Trophoblast cell (in vitro differentiated cells and primary cell): ENCODE measurements at regions not wholly inside any gene's neighbourhood (a gene's known extent, or its start where the extent isn't known, plus 50 kb on each side); places are given as distances from the start of the nearest gene placed in this dataset.

ENCODE experiments used
- DNase-seq, 2 donors: peaks; one replicate each; pipeline ENCODE4 v3.0.0-alpha.2; 2016
- H2AFZ ChIP-seq: 2 replicates; pipeline ENCODE4 v1.6.1; 2013; ENCODE audit warnings: low read length, moderate library complexity, mild to moderate bottlenecking; ENCODE audit not compliant: insufficient read depth, poor library complexity
- H2AK5ac ChIP-seq: 2 replicates; pipeline ENCODE4 v1.6.1; 2013; ENCODE audit warnings: mild to moderate bottlenecking, low read length
- H2BK120ac ChIP-seq: 2 replicates; pipeline ENCODE4 v1.6.1; 2013; ENCODE audit warnings: low read length, mild to moderate bottlenecking, moderate library complexity; ENCODE audit not compliant: insufficient read depth, poor library complexity
- H2BK12ac ChIP-seq: 2 replicates; pipeline ENCODE4 v1.6.1; 2013; ENCODE audit warnings: mild to moderate bottlenecking, low read length, moderate library complexity
- H2BK5ac ChIP-seq: 2 replicates; pipeline ENCODE4 v1.6.1; 2013; ENCODE audit warnings: low read length, low read depth, moderate library complexity, mild to moderate bottlenecking; ENCODE audit not compliant: poor library complexity
- H3K14ac ChIP-seq: 2 replicates; pipeline ENCODE4 v1.6.1; 2013; ENCODE audit warnings: mild to moderate bottlenecking, low read length
- H3K18ac ChIP-seq: 2 replicates; pipeline ENCODE4 v1.6.1; 2013; ENCODE audit warnings: mild to moderate bottlenecking, low read length
- H3K23ac ChIP-seq: 2 replicates; pipeline ENCODE4 v1.6.1; 2013; ENCODE audit warnings: low read length
- H3K27ac ChIP-seq: 2 replicates; pipeline ENCODE4 v1.5.1; 2013; ENCODE audit warnings: low read depth, mild to moderate bottlenecking, inconsistent platforms, low read length, moderate library complexity
- H3K27me3 ChIP-seq: 2 replicates; pipeline ENCODE4 v1.6.1; 2013; ENCODE audit warnings: inconsistent platforms, mild to moderate bottlenecking, low read length, moderate library complexity; ENCODE audit not compliant: insufficient read depth
- H3K36me3 ChIP-seq, 2 experiments: 1 replicate in 1 of 2; 2 replicates in 1 of 2; pipeline ENCODE4 v1.6.1; 2013; ENCODE audit warnings: low read length in 2 of 2, mild to moderate bottlenecking in 2 of 2, moderate library complexity in 1 of 2; ENCODE audit not compliant: insufficient read depth in 2 of 2, control insufficient read depth in 1 of 2
- H3K4ac ChIP-seq: 2 replicates; pipeline ENCODE4 v1.6.1; 2013; ENCODE audit warnings: low read depth, mild to moderate bottlenecking, low read length, moderate library complexity
- H3K4me1 ChIP-seq, 2 experiments: 1 replicate in 1 of 2; 2 replicates in 1 of 2; pipeline ENCODE4 v1.6.1; 2013; ENCODE audit warnings: low read length in 2 of 2, mild to moderate bottlenecking in 2 of 2, moderate library complexity in 1 of 2; ENCODE audit not compliant: insufficient read depth in 2 of 2, control insufficient read depth in 1 of 2
- H3K4me2 ChIP-seq: 2 replicates; pipeline ENCODE4 v1.6.1; 2013; ENCODE audit warnings: inconsistent platforms, mild to moderate bottlenecking, low read length, moderate library complexity
- H3K4me3 ChIP-seq: 2 replicates; pipeline ENCODE4 v1.5.1; 2013; ENCODE audit warnings: mild to moderate bottlenecking, low read depth, low read length, inconsistent platforms
- H3K79me1 ChIP-seq: one replicate; pipeline ENCODE4 v1.6.1; 2013; ENCODE audit warnings: low read length
- H3K79me2 ChIP-seq: 2 replicates; pipeline ENCODE4 v1.6.1; 2013; ENCODE audit warnings: low read length, mild to moderate bottlenecking; ENCODE audit not compliant: control insufficient read depth, insufficient read depth, poor library complexity
- H3K9ac ChIP-seq: 2 replicates; pipeline ENCODE4 v1.6.1; 2013; ENCODE audit warnings: mild to moderate bottlenecking, low read length
- H3K9me3 ChIP-seq: 2 replicates; pipeline ENCODE4 v1.6.1; 2013; ENCODE audit warnings: low read depth, mild to moderate bottlenecking, control low read depth, inconsistent platforms, low read length; ENCODE audit not compliant: insufficient read depth
- H4K12ac ChIP-seq: 2 replicates; pipeline ENCODE4 v1.6.1; 2013; ENCODE audit warnings: low read depth, mild to moderate bottlenecking, low read length, moderate library complexity
- H4K8ac ChIP-seq: 2 replicates; pipeline ENCODE4 v1.6.1; 2013; ENCODE audit warnings: low read depth, mild to moderate bottlenecking, low read length, moderate library complexity
- H4K91ac ChIP-seq: one replicate; pipeline ENCODE4 v1.6.1; 2013; ENCODE audit warnings: low read depth, mild to moderate bottlenecking, low read length, moderate library complexity
- WGBS: extraction: QIAGEN DNeasy Blood & Tissue Kit; methylation state at CpG from one replicate; pipeline ENCODE4 v1.1.7; 2013; ENCODE audit warnings: missing lambda C conversion rate; ENCODE audit not compliant: insufficient read length, insufficient coverage; ENCODE audit errors: extremely low coverage; 5-methylcytosine and 5-hydroxymethylcytosine counted together

DNA sequence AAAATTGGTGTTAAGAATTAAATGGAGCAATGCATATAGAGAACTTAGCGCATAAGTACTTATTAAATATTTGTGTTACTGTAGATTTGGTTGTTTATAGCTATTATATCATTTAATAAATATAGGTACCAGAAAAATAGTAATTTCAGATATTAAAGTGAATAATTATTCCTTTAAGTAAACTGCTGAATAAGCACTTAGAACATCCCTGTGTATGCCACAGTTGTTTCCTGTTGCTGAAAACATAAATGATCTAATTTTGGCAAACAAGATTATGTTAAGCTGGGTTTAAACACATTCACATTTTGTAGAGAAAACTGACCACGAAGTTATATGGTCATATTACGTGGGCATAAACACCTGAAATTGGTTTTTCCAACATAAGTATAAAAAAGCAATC is 388.0 kb upstream of the ZNF804A start:
- Histone ChIP-seq H3K27ac (no peak overlapping the region), H3K4me2 (no peak overlapping the region), H3K4ac (no peak overlapping the region), H3K18ac (no peak overlapping the region), H2BK5ac (no peak overlapping the region), H3K4me3 (no peak overlapping the region), H3K14ac (no peak overlapping the region), H3K23ac (no peak overlapping the region), H3K79me2 (no peaks in the 10 kb centered on the region), H3K9ac (no peak overlapping the region), H2AFZ (no peak overlapping the region), H3K27me3 (no peaks in the 10 kb centered on the region), H2AK5ac (no peak overlapping the region), H3K36me3 (no peaks in the 10 kb centered on the region), H2BK120ac (no peak overlapping the region), H3K79me1 (no peaks in the 10 kb centered on the region), H2BK12ac (no peak overlapping the region), H4K91ac (no peak overlapping the region), H4K12ac (no peak overlapping the region), H3K4me1 (no peaks in the 10 kb centered on the region), H3K9me3 (no peaks in the 10 kb centered on the region), H4K8ac (no peak overlapping the region)
- DNase-seq, result no peak
- WGBS, result no CpG with 5 or more reads among the region's 3 CpGs

- Histone ChIP-seq H4K91ac (no peak overlapping the region), H2BK12ac (no peak overlapping the region), H3K4me3 (no peak overlapping the region), H3K9ac (no peak overlapping the region), H2AFZ (no peak overlapping the region), H3K27ac (no peak overlapping the region), H3K18ac (no peak overlapping the region), H3K79me1 (no peaks in the 10 kb centered on the region), H4K8ac (no peak overlapping the region), H4K12ac (no peak overlapping the region), H3K4me2 (no peak overlapping the region), H3K4ac (no peak overlapping the region), H3K9me3 (no peaks in the 10 kb centered on the region), H3K23ac (no peak overlapping the region), H2BK120ac (no peak overlapping the region), H2BK5ac (no peak overlapping the region), H3K27me3 (no peaks in the 10 kb centered on the region), H3K36me3 (no peaks in the 10 kb centered on the region), H3K79me2 (no peaks in the 10 kb centered on the region), H2AK5ac (no peak overlapping the region), H3K14ac (no peak overlapping the region), H3K4me1 (no peaks in the 10 kb centered on the region)
- no CpG with 5 or more reads among the region's 1 CpG for WGBS
- DNase-seq, result no peak
Measured at GRCh38 chr2:184215745-184216144, 382.6 kb upstream of the ZNF804A start.

DNA sequence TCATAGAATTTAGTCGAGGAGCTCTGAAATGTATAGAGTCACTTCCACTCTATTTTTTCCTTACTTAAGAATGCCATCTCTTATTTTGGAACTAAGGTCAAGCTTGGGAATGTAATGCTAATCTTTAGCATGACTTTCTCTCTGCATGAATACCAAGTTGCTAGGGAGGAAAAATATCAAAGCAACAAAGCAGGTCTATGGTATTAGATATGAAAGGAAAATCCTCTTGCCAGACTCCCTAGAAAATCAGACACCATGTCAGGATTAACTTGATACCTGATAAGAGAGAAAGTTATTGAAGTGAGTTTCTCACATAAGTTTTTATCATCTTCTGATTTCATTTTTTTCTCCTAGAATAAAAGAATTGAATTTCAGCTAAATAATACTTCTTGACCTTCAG is 341.7 kb upstream of the ZNF804A start:
- no peak overlapping the region for H3K14ac ChIP-seq
- H3K23ac ChIP-seq, result no peak overlapping the region
- no peak overlapping the region for H3K4ac ChIP-seq
- H3K36me3 ChIP-seq, result no peaks in the 10 kb centered on the region
- H4K91ac ChIP-seq, result no peak overlapping the region
- no peak overlapping the region for H4K12ac ChIP-seq
- H3K27me3 ChIP-seq, result no peaks in the 10 kb centered on the region
- no peaks in the 10 kb centered on the region for H3K9me3 ChIP-seq
- H3K4me2 ChIP-seq, result no peak overlapping the region
- no peak overlapping the region for H2BK12ac ChIP-seq
- H3K9ac ChIP-seq, result no peak overlapping the region
- no peak overlapping the region for H2AK5ac ChIP-seq
- H3K18ac ChIP-seq, result no peak overlapping the region
- DNase-seq, result no peak
- H2BK120ac ChIP-seq, result no peak overlapping the region
- H2AFZ ChIP-seq, result no peak overlapping the region
- no peaks in the 10 kb centered on the region for H3K4me1 ChIP-seq
- no peak overlapping the region for H2BK5ac ChIP-seq
- no peak overlapping the region for H4K8ac ChIP-seq
- no peaks in the 10 kb centered on the region for H3K79me1 ChIP-seq
- no CpG with 5 or more reads among the region's 1 CpG for WGBS
- no peak overlapping the region for H3K4me3 ChIP-seq
- H3K79me2 ChIP-seq, result no peaks in the 10 kb centered on the region
- H3K27ac ChIP-seq, result no peak overlapping the region

DNA sequence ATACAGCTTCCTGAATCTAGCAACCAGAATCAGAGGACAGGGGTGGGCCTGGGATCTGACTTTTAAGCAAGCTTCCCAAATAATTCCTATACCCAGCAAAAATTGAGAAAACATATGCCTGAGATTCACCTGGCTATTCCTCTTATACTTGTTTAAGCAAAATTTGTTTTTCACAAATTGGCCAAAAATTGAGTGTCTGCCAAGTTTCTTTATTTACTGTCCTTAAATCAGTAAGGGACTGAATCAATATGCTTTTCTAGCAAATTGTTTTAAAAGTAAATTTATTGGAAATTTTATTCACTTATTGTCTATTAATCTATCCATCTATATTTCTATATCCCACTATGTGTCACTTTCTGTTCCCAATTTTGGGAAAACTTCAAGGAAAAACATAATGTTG is 337.0 kb upstream of the ZNF804A start:
- H2BK12ac ChIP-seq, result no peak overlapping the region
- H3K23ac ChIP-seq, result no peak overlapping the region
- no peak overlapping the region for H3K18ac ChIP-seq
- no peak overlapping the region for H4K91ac ChIP-seq
- H3K27ac ChIP-seq, result no peak overlapping the region
- no peaks in the 10 kb centered on the region for H3K27me3 ChIP-seq
- H4K8ac ChIP-seq, result no peak overlapping the region
- no peaks in the 10 kb centered on the region for H3K79me2 ChIP-seq
- H2BK5ac ChIP-seq, result no peak overlapping the region
- H3K4me1 ChIP-seq, result no peaks in the 10 kb centered on the region
- H3K9ac ChIP-seq, result no peak overlapping the region
- no peaks in the 10 kb centered on the region for H3K36me3 ChIP-seq
- no peaks in the 10 kb centered on the region for H3K79me1 ChIP-seq
- no peaks in the 10 kb centered on the region for H3K9me3 ChIP-seq
- no peak overlapping the region for H4K12ac ChIP-seq
- no peak overlapping the region for H2AK5ac ChIP-seq
- H3K4ac ChIP-seq, result no peak overlapping the region
- H3K4me3 ChIP-seq, result no peak overlapping the region
- no peak overlapping the region for H2AFZ ChIP-seq
- no peak overlapping the region for H3K14ac ChIP-seq
- no peak overlapping the region for H2BK120ac ChIP-seq
- H3K4me2 ChIP-seq, result no peak overlapping the region
- no peak for DNase-seq

- Histone ChIP-seq H3K9ac (no peak overlapping the region), H3K27me3 (no peaks in the 10 kb centered on the region), H3K79me1 (no peaks in the 10 kb centered on the region), H3K4me3 (no peak overlapping the region), H2AK5ac (no peak overlapping the region), H3K14ac (no peak overlapping the region), H3K27ac (no peak overlapping the region), H3K4me2 (no peak overlapping the region), H3K4ac (no peak overlapping the region), H3K9me3 (no peaks in the 10 kb centered on the region), H2BK5ac (peak overlapping the region; percentile 31), H3K79me2 (no peaks in the 10 kb centered on the region), H2AFZ (no peak overlapping the region), H2BK12ac (no peak overlapping the region), H4K8ac (no peak overlapping the region), H3K18ac (no peak overlapping the region), H3K36me3 (no peaks in the 10 kb centered on the region), H2BK120ac (no peak overlapping the region), H3K4me1 (no peaks in the 10 kb centered on the region), H4K91ac (no peak overlapping the region), H3K23ac (no peak overlapping the region), H4K12ac (no peak overlapping the region)
- WGBS, result no CpG with 5 or more reads among the region's 3 CpGs
- DNase-seq, result no peak
Measured at GRCh38 chr2:184261818-184262217, 336.5 kb upstream of the ZNF804A start.
